Left lung (tissue), 4 donors: ENCODE measurements at regions not wholly inside any gene's neighbourhood (a gene's known extent, or its start where the extent isn't known, plus 50 kb on each side); places are given as distances from the start of the nearest gene placed in this dataset.

ENCODE experiments used
- ATAC-seq: fragments of 200-7000 bp; cut with Tn5 transposase; one replicate; pipeline ENCODE4 v1.9.1; 2020; ENCODE audit warnings: moderate library complexity
- DNase-seq, 4 donors: peaks; one replicate each; pipeline ENCODE4 v3.0.0-alpha.2; 2013 to 2020
- H3K27ac ChIP-seq, 2 donors: fragments of 200-600 bp; sonication (generic) in 1 of 2; one replicate each; pipeline versions ENCODE4 v1.5.0 to v1.8.0; 2020 to 2021
- H3K27me3 ChIP-seq, 2 donors: fragments of 200-600 bp; sonication (generic) in 1 of 2; one replicate each; pipeline versions ENCODE4 v1.5.0 to v1.8.0; 2020 to 2021
- H3K36me3 ChIP-seq, 2 donors: fragments of 200-600 bp; sonication (generic) in 1 of 2; one replicate each; pipeline versions ENCODE4 v1.5.0 to v1.8.0; 2020 to 2021
- H3K4me1 ChIP-seq, 2 donors: fragments of 200-600 bp; one replicate each; pipeline ENCODE4 v1.8.0; 2021
- H3K4me3 ChIP-seq, 2 donors: fragments of 200-600 bp; sonication (generic) in 1 of 2; one replicate each; pipeline versions ENCODE4 v1.5.0 to v1.8.0; 2020 to 2021; ENCODE audit warnings: mild to moderate bottlenecking in 1 of 2
- H3K9me3 ChIP-seq, 2 donors: fragments of 200-600 bp; sonication (generic) in 1 of 2; one replicate each; pipeline versions ENCODE4 v1.5.0 to v1.8.0; 2020 to 2021
- CTCF ChIP-seq, 2 donors: fragments of 200-600 bp; sonication (generic) in 1 of 2; IDR thresholded peaks; one replicate each; pipeline versions ENCODE4 v1.5.0 to v1.8.0; 2021; ENCODE audit warnings: antibody characterized with exemption in 2 of 2
- intact Hi-C, 2 donors: fragments of 100-400 bp; cut with DNase I; formaldehyde crosslinking; loops; one replicate each; pipeline versions ENCODE4 v1.11.2 to v1.14.2; 2022
- donor health status: DM: no; HTN: yes; CAD: no.
- donor health status: DM: no; HTN: no; CAD: no.

- ATAC-seq, result no peak
- Histone ChIP-seq H3K4me3 (no peak overlapping the region), H3K36me3 (no peaks in the 10 kb centered on the region), H3K27me3 (peaks cover 0 to 27% of the 10 kb centered on the region in 2 donors), H3K27ac (no peak overlapping the region), H3K4me1 (no peaks in the 10 kb centered on the region), H3K9me3 (no peaks in the 10 kb centered on the region)
- TF ChIP-seq CTCF (IDR thresholded peaks at IDR 0.05), result no peak
- DNase-seq, result no peak
- intact Hi-C loops, result no loop called here
These were observed 150.8 kb downstream of the SOX2 start for GRCh38 chr3:181862502-181862901.

- H3K9me3 ChIP-seq, result no peaks in the 10 kb centered on the region
- H3K27ac ChIP-seq, result no peak overlapping the region
- intact Hi-C loops, result no loop called here
- no peaks in the 10 kb centered on the region for H3K36me3 ChIP-seq
- no peaks in the 10 kb centered on the region for H3K27me3 ChIP-seq
- no peak for TF ChIP-seq CTCF (IDR thresholded peaks at IDR 0.05)
- DNase-seq, result no peak
- no peak overlapping the region for H3K4me3 ChIP-seq
- no peaks in the 10 kb centered on the region for H3K4me1 ChIP-seq
- no peak for ATAC-seq
These were observed 156.9 kb downstream of the SOX2 start for GRCh38 chr3:181868576-181869082.

- intact Hi-C loops, result no loop called here
- no peak for TF ChIP-seq CTCF (IDR thresholded peaks at IDR 0.05)
- Histone ChIP-seq H3K4me1 (no peaks in the 10 kb centered on the region), H3K36me3 (no peaks in the 10 kb centered on the region), H3K4me3 (no peak overlapping the region), H3K9me3 (no peaks in the 10 kb centered on the region), H3K27ac (no peak overlapping the region), H3K27me3 (no peaks in the 10 kb centered on the region)
- ATAC-seq (no peak), DNase-seq (no peak)
These were observed 161.2 kb downstream of the SOX2 start for GRCh38 chr3:181872887-181873286.

- TF ChIP-seq CTCF (IDR thresholded peaks at IDR 0.05), result no peak
- no peaks in the 10 kb centered on the region for H3K4me1 ChIP-seq
- no peaks in the 10 kb centered on the region for H3K9me3 ChIP-seq
- no peak overlapping the region for H3K27ac ChIP-seq
- peak; percentile 43 for ATAC-seq
- intact Hi-C loops, result no loop called here
- no peak for DNase-seq
- H3K27me3 ChIP-seq, result no peaks in the 10 kb centered on the region
- no peak overlapping the region for H3K4me3 ChIP-seq
- no peaks in the 10 kb centered on the region for H3K36me3 ChIP-seq
These were observed 168.2 kb downstream of the SOX2 start for GRCh38 chr3:181879926-181880325.

GRCh38 chr3:181880331-181880730, 168.6 kb downstream of the SOX2 start:
- no peak overlapping the region for H3K4me3 ChIP-seq
- DNase-seq (no peak), ATAC-seq (no peak)
- intact Hi-C loops, result no loop called here
- H3K4me1 ChIP-seq, result no peaks in the 10 kb centered on the region
- H3K27me3 ChIP-seq, result no peaks in the 10 kb centered on the region
- no peaks in the 10 kb centered on the region for H3K9me3 ChIP-seq
- H3K27ac ChIP-seq, result no peak overlapping the region
- H3K36me3 ChIP-seq, result no peaks in the 10 kb centered on the region
- no peak for TF ChIP-seq CTCF (IDR thresholded peaks at IDR 0.05)
